CD14-positive monocyte (primary cell): ENCODE measurements at regions not wholly inside any gene's neighbourhood (a gene's known extent, or its start where the extent isn't known, plus 50 kb on each side); places are given as distances from the start of the nearest gene placed in this dataset.

Experiments used
- DNase-seq, 3 donors: peaks; one replicate each; pipeline ENCODE4 v3.0.0-alpha.2; 2011 to 2022
- H2AFZ ChIP-seq: 2 replicates; pipeline ENCODE4 v1.6.0; 2012; ENCODE audit warnings: mild to moderate bottlenecking, low read depth, low read length, inconsistent platforms; ENCODE audit not compliant: insufficient read depth, poor library complexity, severe bottlenecking
- H3K27ac ChIP-seq, 2 donors: 1 replicate in 1 of 2; 2 replicates in 1 of 2; pipeline ENCODE4 v1.5.1; 2012 to 2013; ENCODE audit warnings: low read length in 2 of 2, control low read depth in 1 of 2, inconsistent platforms in 1 of 2, low read depth in 1 of 2, mild to moderate bottlenecking in 1 of 2
- H3K27me3 ChIP-seq, 2 donors: one replicate each; pipeline versions ENCODE4 v1.6.0 to v1.6.1; 2011 to 2013; ENCODE audit warnings: low read length in 2 of 2; ENCODE audit not compliant: control insufficient read depth in 2 of 2, insufficient read depth in 2 of 2
- H3K36me3 ChIP-seq, 2 donors: replicated peaks in 1 of 2; 1 replicate in 1 of 2; 2 replicates in 1 of 2; pipeline versions ENCODE4 v1.5.1 to v1.6.1; 2012 to 2013; ENCODE audit warnings: low read length in 2 of 2, control low read depth in 1 of 2, inconsistent platforms in 1 of 2, mild to moderate bottlenecking in 1 of 2; ENCODE audit not compliant: insufficient read depth in 2 of 2, control insufficient read depth in 1 of 2
- H3K4me1 ChIP-seq, 2 donors: 1 replicate in 1 of 2; 2 replicates in 1 of 2; pipeline versions ENCODE4 v1.5.1 to v1.6.1; 2012 to 2013; ENCODE audit warnings: low read length in 2 of 2, control low read depth in 1 of 2, inconsistent platforms in 1 of 2, mild to moderate bottlenecking in 1 of 2, moderate library complexity in 1 of 2; ENCODE audit not compliant: insufficient read depth in 2 of 2, control insufficient read depth in 1 of 2
- H3K4me2 ChIP-seq: replicated peaks from 2 replicates; pipeline ENCODE3; 2012; ENCODE audit warnings: low read length, moderate library complexity, mild to moderate bottlenecking; ENCODE audit not compliant: poor library complexity, severe bottlenecking; ENCODE audit errors: extremely low read depth
- H3K4me3 ChIP-seq, 3 experiments: fragments of 200-600 bp in 1 of 3; sonication (generic) in 1 of 3; replicated peaks in 1 of 3; 1 replicate in 2 of 3; 2 replicates in 1 of 3; pipeline ENCODE4 v1.5.1; 2011 to 2013; ENCODE audit warnings: low read length in 3 of 3, mild to moderate bottlenecking in 3 of 3, control low read depth in 2 of 3, low read depth in 2 of 3, inconsistent platforms in 1 of 3, moderate library complexity in 1 of 3
- H3K79me2 ChIP-seq: 2 replicates; pipeline ENCODE4 v1.6.0; 2012; ENCODE audit warnings: mild to moderate bottlenecking, control low read depth, inconsistent platforms, low read length, moderate library complexity; ENCODE audit not compliant: insufficient read depth
- H3K9ac ChIP-seq: 2 replicates; pipeline ENCODE4 v1.6.0; 2017; ENCODE audit warnings: low read length, mild to moderate bottlenecking; ENCODE audit not compliant: insufficient read depth, poor library complexity, severe bottlenecking
- H3K9me3 ChIP-seq, 2 donors: replicated peaks in 1 of 2; 1 replicate in 1 of 2; 2 replicates in 1 of 2; pipeline versions ENCODE4 v1.5.1 to v1.6.1; 2012 to 2013; ENCODE audit warnings: low read length in 2 of 2, control low read depth in 1 of 2; ENCODE audit not compliant: control insufficient read depth in 1 of 2, insufficient read depth in 1 of 2
- H4K20me1 ChIP-seq: 2 replicates; pipeline ENCODE4 v1.6.0; 2012; ENCODE audit warnings: mild to moderate bottlenecking, low read length, control low read depth, moderate library complexity; ENCODE audit not compliant: insufficient read depth
- H3K27ac Mint-ChIP-seq, 7 donors: one replicate each; pipeline ENCODE4 v1.8.0; 2020; ENCODE audit warnings: mild to moderate bottlenecking in 7 of 7, mixed read lengths in 7 of 7, moderate library complexity in 6 of 7, inconsistent platforms in 2 of 7
- H3K27me3 Mint-ChIP-seq, 3 donors: one replicate each; pipeline ENCODE4 v1.8.0; 2021 to 2022; ENCODE audit warnings: low read depth in 3 of 3, mild to moderate bottlenecking in 3 of 3, mixed read lengths in 3 of 3, moderate library complexity in 3 of 3, inconsistent platforms in 1 of 3
- H3K36me3 Mint-ChIP-seq, 2 donors: one replicate each; pipeline ENCODE4 v1.8.0; 2020; ENCODE audit warnings: mixed read lengths in 2 of 2, inconsistent platforms in 1 of 2, mild to moderate bottlenecking in 1 of 2
- H3K4me1 Mint-ChIP-seq: one replicate; pipeline ENCODE4 v1.8.0; 2020; ENCODE audit warnings: mild to moderate bottlenecking, mixed read lengths
- H3K4me3 Mint-ChIP-seq, 2 donors: one replicate each; pipeline ENCODE4 v1.8.0; 2020; ENCODE audit warnings: mild to moderate bottlenecking in 2 of 2, mixed read lengths in 2 of 2, moderate library complexity in 1 of 2
- H3K9me3 Mint-ChIP-seq, 7 donors: one replicate each; pipeline ENCODE4 v1.8.0; 2020 to 2022; ENCODE audit warnings: mixed read lengths in 7 of 7, mild to moderate bottlenecking in 6 of 7, moderate library complexity in 6 of 7, inconsistent platforms in 2 of 7
- WGBS: methylation state at CpG from one replicate; pipeline ENCODE4 v1.1.5; 2013; ENCODE audit warnings: missing lambda C conversion rate; ENCODE audit not compliant: insufficient coverage; 5-methylcytosine and 5-hydroxymethylcytosine counted together
- intact Hi-C, 2 donors: fragments of 100-400 bp; cut with micrococcal nuclease; formaldehyde crosslinking; loops; one replicate each; pipeline versions ENCODE4 v1.15.0 to v1.15.1; 2023
- TF ChIP-seq, protein P1 (sequence below): fragments of 200-600 bp; IDR thresholded peaks from one replicate; pipeline ENCODE4 v1.8.0; 2022; ENCODE audit warnings: antibody characterized with exemption, mild to moderate bottlenecking

- peak overlapping the region in 1 of 7 donors; percentile 15 for H3K27ac Mint-ChIP-seq
- Histone ChIP-seq H3K27ac (no peak overlapping the region), H2AFZ (no peak overlapping the region), H3K27me3 (no peaks in the 10 kb centered on the region), H3K79me2 (no peaks in the 10 kb centered on the region), H3K9ac (no peak overlapping the region), H3K36me3 (no peaks in the 10 kb centered on the region), H3K9me3 (peaks cover 4 to 27% of the 10 kb centered on the region in 2 donors), H4K20me1 (no peaks in the 10 kb centered on the region), H3K4me1 (peaks cover 42 to 48% of the 10 kb centered on the region in 2 donors), H3K4me2 (no peak overlapping the region), H3K4me3 (no peak overlapping the region)
- no peak for DNase-seq
- TF ChIP-seq, protein P1, sequence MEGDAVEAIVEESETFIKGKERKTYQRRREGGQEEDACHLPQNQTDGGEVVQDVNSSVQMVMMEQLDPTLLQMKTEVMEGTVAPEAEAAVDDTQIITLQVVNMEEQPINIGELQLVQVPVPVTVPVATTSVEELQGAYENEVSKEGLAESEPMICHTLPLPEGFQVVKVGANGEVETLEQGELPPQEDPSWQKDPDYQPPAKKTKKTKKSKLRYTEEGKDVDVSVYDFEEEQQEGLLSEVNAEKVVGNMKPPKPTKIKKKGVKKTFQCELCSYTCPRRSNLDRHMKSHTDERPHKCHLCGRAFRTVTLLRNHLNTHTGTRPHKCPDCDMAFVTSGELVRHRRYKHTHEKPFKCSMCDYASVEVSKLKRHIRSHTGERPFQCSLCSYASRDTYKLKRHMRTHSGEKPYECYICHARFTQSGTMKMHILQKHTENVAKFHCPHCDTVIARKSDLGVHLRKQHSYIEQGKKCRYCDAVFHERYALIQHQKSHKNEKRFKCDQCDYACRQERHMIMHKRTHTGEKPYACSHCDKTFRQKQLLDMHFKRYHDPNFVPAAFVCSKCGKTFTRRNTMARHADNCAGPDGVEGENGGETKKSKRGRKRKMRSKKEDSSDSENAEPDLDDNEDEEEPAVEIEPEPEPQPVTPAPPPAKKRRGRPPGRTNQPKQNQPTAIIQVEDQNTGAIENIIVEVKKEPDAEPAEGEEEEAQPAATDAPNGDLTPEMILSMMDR, result no peak
- peaks cover 11 to 28% (median 17%) of the 10 kb centered on the region in 7 donors for H3K9me3 Mint-ChIP-seq
- intact Hi-C loops, result no loop called here
- peaks cover 0 to 4% of the 10 kb centered on the region in 2 donors for H3K36me3 Mint-ChIP-seq
- H3K4me1 Mint-ChIP-seq, result peaks cover 46% of the 10 kb centered on the region
- H3K27me3 Mint-ChIP-seq, result peaks cover 3 to 13% (median 4%) of the 10 kb centered on the region in 3 donors
- H3K4me3 Mint-ChIP-seq, result no peak overlapping the region
- 100% methylated on average over 1 of the region's 6 CpGs for whole genome bisulfite sequencing
Measured at GRCh38 chr17:73729101-73729500, 84.9 kb upstream of the SDK2 start.

DNA sequence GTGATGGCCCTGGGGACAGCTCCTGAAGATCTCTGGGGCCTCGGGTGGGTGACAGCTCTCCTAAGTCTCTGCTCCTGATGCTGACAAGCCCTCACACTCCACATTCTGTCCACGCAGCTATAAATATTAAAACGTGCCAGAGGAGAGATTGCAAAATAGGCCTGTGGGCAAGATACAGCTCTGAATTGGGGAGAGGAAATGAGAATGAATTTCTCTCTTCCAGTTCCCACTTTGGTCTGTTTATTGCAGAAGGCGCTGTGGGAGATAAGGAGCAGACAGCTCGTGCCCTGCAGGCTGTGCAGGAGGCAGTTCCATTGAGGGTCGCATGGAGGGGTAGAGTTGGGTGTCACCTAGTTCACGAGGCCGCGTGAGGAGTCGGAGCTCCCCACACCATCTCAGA, 87.5 kb upstream of the SDK2 start:
- Histone ChIP-seq H3K27ac (peak overlapping the region; percentile 64 to 73), H3K4me1 (peaks cover 55 to 57% of the 10 kb centered on the region in 2 donors), H3K36me3 (no peaks in the 10 kb centered on the region), H3K9me3 (peaks cover 4 to 18% of the 10 kb centered on the region in 2 donors), H3K27me3 (no peaks in the 10 kb centered on the region), H2AFZ (peak overlapping the region; percentile 21), H3K79me2 (no peaks in the 10 kb centered on the region), H4K20me1 (no peaks in the 10 kb centered on the region), H3K4me3 (peak overlapping the region in 1 of 3 experiments; percentile 44), H3K9ac (peak overlapping the region; percentile 9), H3K4me2 (peak overlapping the region; percentile 47)
- peaks cover 3 to 4% of the 10 kb centered on the region in 2 donors for H3K36me3 Mint-ChIP-seq
- peak overlapping the region; percentile 75 to 91 (median 85) for H3K27ac Mint-ChIP-seq
- TF ChIP-seq, protein P1, result no peak
- DNase-seq, result peak; percentile 58 to 78 (median 66)
- H3K4me1 Mint-ChIP-seq, result peaks cover 62% of the 10 kb centered on the region
- 0% methylated on average over 1 of the region's 10 CpGs for WGBS
- H3K27me3 Mint-ChIP-seq, result peaks cover 3 to 9% (median 4%) of the 10 kb centered on the region in 3 donors
- H3K9me3 Mint-ChIP-seq, result peaks cover 9 to 21% (median 17%) of the 10 kb centered on the region in 7 donors
- intact Hi-C loops, result no loop called here
- H3K4me3 Mint-ChIP-seq, result peak overlapping the region; percentile 13 to 75
